Bronchial epithelial cell (primary cell): ENCODE measurements at regions not wholly inside any gene's neighbourhood (a gene's known extent, or its start where the extent isn't known, plus 50 kb on each side); places are given as distances from the start of the nearest gene placed in this dataset.

Source experiments
- DNase-seq: peaks from one replicate; pipeline ENCODE4 v3.0.0-alpha.2; 2010; ENCODE audit warnings: low read depth
- FAIRE-seq: peaks from 2 replicates; lab custom pipeline; 2011; peaks lifted over from hg19 to GRCh38; lab: Jason Lieb, UNC
- H3K27me3 ChIP-seq: 2 replicates; pipeline ENCODE4 v1.5.1; 2011; ENCODE audit warnings: low read length; ENCODE audit not compliant: control insufficient read depth, insufficient read depth
- H3K36me3 ChIP-seq: 2 replicates; pipeline ENCODE4 v1.5.1; 2011; ENCODE audit warnings: low read length; ENCODE audit not compliant: control insufficient read depth, insufficient read depth
- H3K4me3 ChIP-seq: 2 replicates; pipeline ENCODE4 v1.5.1; 2011; ENCODE audit warnings: mild to moderate bottlenecking, low read depth, low read length, control low read depth
- CTCF ChIP-seq: IDR thresholded peaks from 2 replicates; pipeline ENCODE4 v1.5.1; 2011; ENCODE audit warnings: mild to moderate bottlenecking, moderate library complexity, low read length, control low read depth, inconsistent platforms; ENCODE audit not compliant: insufficient read depth, severe bottlenecking

- no peak for DNase-seq
- Histone ChIP-seq H3K27me3 (no peaks in the 10 kb centered on the region), H3K4me3 (no peak overlapping the region), H3K36me3 (no peaks in the 10 kb centered on the region)
- no peak for FAIRE-seq
- no peak for TF ChIP-seq CTCF
Measured at GRCh38 chr14:87644689-87645088, 348.3 kb downstream of the GALC start.

GRCh38 chr14:87643005-87643404 is 350.0 kb downstream of the GALC start:
- FAIRE-seq (no peak), DNase-seq (no peak)
- Histone ChIP-seq H3K36me3 (no peaks in the 10 kb centered on the region), H3K27me3 (no peaks in the 10 kb centered on the region), H3K4me3 (no peak overlapping the region)
- TF ChIP-seq CTCF: no peak

GRCh38 chr14:87640553-87640952 is 352.4 kb downstream of the GALC start:
- FAIRE-seq (no peak), DNase-seq (no peak)
- Histone ChIP-seq H3K4me3 (no peak overlapping the region), H3K27me3 (no peaks in the 10 kb centered on the region), H3K36me3 (no peaks in the 10 kb centered on the region)
- TF ChIP-seq CTCF: no peak

- Histone ChIP-seq H3K36me3 (no peaks in the 10 kb centered on the region), H3K27me3 (no peaks in the 10 kb centered on the region), H3K4me3 (no peak overlapping the region)
- FAIRE-seq: no peak
- DNase-seq: no peak
- no peak for TF ChIP-seq CTCF
Measured at GRCh38 chr14:87638196-87638595, 354.8 kb downstream of the GALC start.

- FAIRE-seq (no peak), DNase-seq (no peak)
- Histone ChIP-seq H3K36me3 (no peaks in the 10 kb centered on the region), H3K27me3 (no peaks in the 10 kb centered on the region), H3K4me3 (no peak overlapping the region)
- TF ChIP-seq CTCF: no peak
Measured at GRCh38 chr14:87635442-87635841, 357.5 kb downstream of the GALC start.

GRCh38 chr14:87632796-87633195 is 360.2 kb downstream of the GALC start:
- FAIRE-seq: no peak
- Histone ChIP-seq H3K27me3 (no peaks in the 10 kb centered on the region), H3K36me3 (no peaks in the 10 kb centered on the region), H3K4me3 (no peak overlapping the region)
- TF ChIP-seq CTCF: no peak
- no peak for DNase-seq
